Activated CD4-positive, alpha-beta memory T cell treated with anti-CD3 and anti-CD28 coated beads, Interleukin-2, amount 10 ng/mL, durations not matched to agents 7 days and 5 days (primary cell): ENCODE measurements at regions not wholly inside any gene's neighbourhood (a gene's known extent, or its start where the extent isn't known, plus 50 kb on each side); places are given as distances from the start of the nearest gene placed in this dataset.
"Not testable (repeated sequence)": the region's sequence is repeated elsewhere in the genome, so short reads cannot be mapped to it uniquely, and the experiment has no call there.

Source experiments
- CTCF ChIA-PET: fragments of 350-600 bp; sonication (Branson Sonifier 250); formaldehyde crosslinking; loops from one replicate; lab custom pipeline; 2021; ENCODE audit warnings: antibody characterized with exemption, inconsistent platforms; lab: Charles Lee
- POLR2A ChIA-PET: fragments of 350-600 bp; sonication (Branson Sonifier 250); formaldehyde crosslinking; loops from one replicate; lab custom pipeline; 2021; ENCODE audit warnings: antibody characterized with exemption; lab: Charles Lee
- DNase-seq: peaks from one replicate; pipeline ENCODE4 v3.0.0-alpha.2; 2020
- H3K27ac Mint-ChIP-seq: one replicate; pipeline ENCODE4 v1.8.0; 2021; ENCODE audit warnings: mild to moderate bottlenecking, mixed read lengths
- H3K27me3 Mint-ChIP-seq: one replicate; pipeline ENCODE4 v1.8.0; 2021; ENCODE audit warnings: mixed read lengths
- H3K36me3 Mint-ChIP-seq: one replicate; pipeline ENCODE4 v1.8.0; 2021; ENCODE audit warnings: low read depth, mixed read lengths
- H3K4me1 Mint-ChIP-seq: one replicate; pipeline ENCODE4 v1.8.0; 2021; ENCODE audit warnings: mixed read lengths
- H3K4me3 Mint-ChIP-seq: one replicate; pipeline ENCODE4 v1.8.0; 2021; ENCODE audit warnings: mild to moderate bottlenecking, mixed read lengths
- H3K9me3 Mint-ChIP-seq: one replicate; pipeline ENCODE4 v1.8.0; 2021; ENCODE audit warnings: mixed read lengths

DNA sequence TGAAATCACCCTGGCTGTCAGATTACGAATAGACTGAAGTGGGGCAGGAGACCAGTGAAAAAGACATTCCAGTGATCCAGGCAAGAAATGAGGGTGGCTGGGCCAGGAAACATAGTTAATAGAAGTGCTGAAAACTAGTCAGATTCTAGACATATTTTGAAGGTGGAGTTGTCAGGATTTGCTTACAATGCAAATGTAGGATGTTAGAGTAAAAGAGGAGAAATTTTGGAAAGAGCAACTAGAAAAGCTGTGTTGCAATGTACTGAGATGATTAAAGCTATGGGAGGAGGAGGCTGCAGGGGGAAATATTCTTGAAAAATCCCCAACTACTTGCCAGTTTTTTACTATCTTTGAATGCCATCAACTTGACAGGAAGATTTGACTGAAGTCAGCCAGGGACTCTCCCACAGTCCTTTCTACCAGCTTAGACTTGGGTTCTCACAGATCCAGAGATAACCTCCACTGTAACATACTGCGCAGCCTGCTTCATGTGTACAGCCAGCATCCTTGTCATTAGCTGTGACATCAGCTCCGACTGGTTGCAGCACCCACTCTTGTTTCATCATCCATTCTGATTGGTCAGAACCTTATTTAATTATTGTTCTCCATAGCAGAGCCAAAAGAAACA is 109.7 kb downstream of the TSEN15 start:
- peaks cover 2% of the 10 kb centered on the region for H3K36me3 Mint-ChIP-seq
- ChIA-PET POLR2A (no interaction called here), CTCF (interaction anchor here (1.1 kb wide), 1 partner anchor 245 kb away, joined by 3 read pairs; no protein-coding TSS in a partner anchor)
- no peak overlapping the region for H3K4me3 Mint-ChIP-seq
- peaks cover 5% of the 10 kb centered on the region for H3K9me3 Mint-ChIP-seq
- H3K27ac Mint-ChIP-seq: no peak overlapping the region
- DNase-seq: peak; percentile 51
- no peaks in the 10 kb centered on the region for H3K27me3 Mint-ChIP-seq
- H3K4me1 Mint-ChIP-seq: peaks cover 26% of the 10 kb centered on the region

DNA sequence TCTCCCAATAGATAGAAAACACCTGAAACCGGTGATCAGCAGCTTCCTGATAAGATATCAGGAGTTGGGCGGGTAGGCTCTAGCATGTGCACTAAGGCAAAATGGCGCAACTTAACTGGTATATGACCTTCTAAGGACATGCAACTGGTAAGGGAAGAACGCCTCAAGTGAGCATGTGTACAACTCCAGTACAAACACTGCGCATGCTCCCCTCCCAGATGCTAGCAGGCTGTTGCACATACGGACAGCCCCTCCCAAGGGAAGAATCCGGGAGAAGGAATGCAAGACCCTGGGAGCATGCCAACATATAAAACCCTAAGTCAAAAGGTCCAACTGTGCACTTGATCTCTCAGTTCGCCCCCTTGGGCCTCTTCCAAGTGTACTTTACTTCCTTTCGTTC is 110.8 kb downstream of the TSEN15 start:
- peaks cover 23% of the 10 kb centered on the region for H3K4me1 Mint-ChIP-seq
- no peaks in the 10 kb centered on the region for H3K27me3 Mint-ChIP-seq
- peaks cover 2% of the 10 kb centered on the region for H3K36me3 Mint-ChIP-seq
- ChIA-PET POLR2A (no interaction called here), CTCF (no interaction called here)
- no peak for DNase-seq
- peaks cover 5% of the 10 kb centered on the region for H3K9me3 Mint-ChIP-seq
- H3K4me3 Mint-ChIP-seq: no peak overlapping the region
- H3K27ac Mint-ChIP-seq: peak overlapping the region; percentile 65

DNA sequence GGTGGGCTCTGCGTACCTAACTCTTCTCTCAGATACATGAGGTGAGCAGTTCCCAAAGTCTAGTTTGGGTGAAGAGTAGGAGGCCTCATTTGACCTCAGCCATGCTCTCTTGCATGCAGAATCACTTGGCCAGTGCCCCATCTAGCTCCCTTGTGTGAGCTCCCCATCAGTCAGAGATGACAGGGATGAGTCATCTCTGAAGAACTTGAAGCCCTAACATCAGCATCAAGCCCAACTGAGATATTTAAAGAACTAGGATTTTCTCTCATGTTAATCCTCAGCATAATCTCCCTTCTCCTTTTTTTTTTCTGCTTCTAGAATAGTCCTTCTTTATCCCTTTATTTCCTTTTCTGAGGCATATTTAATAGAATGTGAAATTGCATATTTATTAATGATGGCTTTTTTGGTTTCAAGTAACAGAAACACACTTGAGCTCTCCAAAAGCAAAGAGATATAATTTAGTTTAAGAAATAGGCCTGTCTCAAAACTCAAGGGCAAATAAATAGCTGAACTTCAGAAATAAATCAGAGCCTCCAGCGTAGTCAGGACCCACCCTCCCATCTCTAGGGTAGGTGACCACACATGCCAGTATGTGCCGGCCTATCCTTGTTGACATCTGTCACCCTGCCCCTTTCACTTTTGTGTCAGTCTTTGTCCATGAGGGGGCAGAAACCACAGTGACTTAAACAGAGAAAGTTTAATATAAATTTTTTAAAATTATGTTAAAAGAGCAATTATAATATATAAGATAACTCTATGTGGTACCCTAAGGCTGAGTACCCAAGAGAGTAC is 112.3 kb downstream of the TSEN15 start:
- Mint-ChIP-seq H3K27ac (no peak overlapping the region), H3K4me1 (peaks cover 23% of the 10 kb centered on the region), H3K27me3 (no peaks in the 10 kb centered on the region), H3K9me3 (peaks cover 5% of the 10 kb centered on the region), H3K36me3 (peaks cover 2% of the 10 kb centered on the region), H3K4me3 (no peak overlapping the region)
- DNase-seq: peak; percentile 24
- POLR2A ChIA-PET: interaction anchor here (0.7 kb wide), 1 partner anchor 112 kb away, joined by 3 read pairs; no protein-coding TSS in a partner anchor
- CTCF ChIA-PET: interaction anchor here (1.1 kb wide), 1 partner anchor 500 kb away, joined by 3 read pairs; no protein-coding TSS in a partner anchor

DNA sequence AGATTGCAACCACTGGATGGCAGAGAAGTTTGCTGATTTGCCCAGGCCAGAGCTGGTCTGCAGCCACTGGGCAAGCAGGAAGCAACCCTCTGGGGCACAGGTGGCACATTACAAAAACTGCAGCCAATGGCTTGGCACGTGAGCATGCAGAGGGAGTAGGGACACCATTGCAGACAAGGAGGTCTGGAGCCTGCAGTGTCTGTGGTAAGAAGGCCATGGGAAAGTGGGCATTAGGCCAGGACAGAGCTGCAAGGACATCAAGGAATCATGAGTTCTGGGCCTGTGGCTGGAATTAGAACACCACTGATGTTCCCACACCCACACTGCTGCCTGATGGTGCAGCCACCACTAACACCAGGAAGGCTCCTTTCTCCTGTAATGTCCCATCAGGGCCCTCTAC is 113.0 kb downstream of the TSEN15 start:
- Mint-ChIP-seq H3K27me3 (peaks cover 1% of the 10 kb centered on the region), H3K36me3 (peaks cover 4% of the 10 kb centered on the region), H3K4me3 (no peak overlapping the region), H3K9me3 (peaks cover 8% of the 10 kb centered on the region), H3K27ac (no peak overlapping the region), H3K4me1 (peaks cover 23% of the 10 kb centered on the region)
- ChIA-PET POLR2A (interaction anchor here (0.7 kb wide), 1 partner anchor 112 kb away, joined by 3 read pairs; no protein-coding TSS in a partner anchor), CTCF (no interaction called here)
- DNase-seq: no peak

DNA sequence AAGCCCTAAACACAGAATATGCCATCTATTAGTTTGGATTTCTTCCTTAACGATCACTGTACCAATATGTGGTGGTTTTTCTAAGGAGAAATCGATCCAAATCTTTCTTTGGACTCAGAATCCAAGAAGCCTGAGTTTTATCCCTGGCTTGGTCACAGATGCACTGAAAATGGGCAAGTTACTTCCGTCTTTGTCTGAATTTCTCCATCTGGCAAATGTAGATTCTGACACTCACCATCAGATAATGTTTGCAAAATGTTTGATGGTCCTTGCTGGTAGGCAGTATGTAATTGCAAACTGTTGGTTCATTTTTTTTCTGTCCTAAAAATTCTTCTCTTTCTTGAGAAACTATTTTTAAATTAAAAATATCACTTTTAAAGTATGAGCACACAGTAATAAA is 115.0 kb downstream of the TSEN15 start:
- Mint-ChIP-seq H3K9me3 (peaks cover 8% of the 10 kb centered on the region), H3K4me1 (peaks cover 23% of the 10 kb centered on the region), H3K4me3 (no peak overlapping the region), H3K36me3 (peaks cover 4% of the 10 kb centered on the region), H3K27me3 (peaks cover 1% of the 10 kb centered on the region), H3K27ac (no peak overlapping the region)
- no peak for DNase-seq
- ChIA-PET POLR2A (no interaction called here), CTCF (no interaction called here)

DNA sequence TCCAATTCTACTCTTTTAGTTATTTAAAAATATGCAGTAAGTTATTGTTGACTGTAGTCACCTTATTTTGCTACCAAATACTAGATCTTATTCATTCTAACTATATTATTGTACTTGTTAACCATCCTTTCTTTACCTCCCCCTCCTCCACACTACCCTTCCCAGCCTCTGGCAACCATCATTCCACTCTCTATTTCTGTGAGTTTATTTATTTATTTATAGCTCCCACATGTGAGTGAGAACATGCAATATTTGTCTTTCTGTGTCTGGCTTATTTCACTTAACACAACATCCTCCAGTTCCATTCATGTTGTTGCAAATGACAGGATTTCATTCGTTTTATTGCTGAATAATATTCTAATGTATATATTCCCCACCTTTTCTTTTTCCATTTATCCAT is 115.8 kb downstream of the TSEN15 start:
- H3K4me3 Mint-ChIP-seq: no peak overlapping the region
- H3K36me3 Mint-ChIP-seq: peaks cover 4% of the 10 kb centered on the region
- CTCF ChIA-PET: no interaction called here
- DNase-seq: no peak
- H3K9me3 Mint-ChIP-seq: peaks cover 8% of the 10 kb centered on the region
- H3K27ac Mint-ChIP-seq: no peak overlapping the region
- POLR2A ChIA-PET: no interaction called here
- H3K4me1 Mint-ChIP-seq: peaks cover 23% of the 10 kb centered on the region
- H3K27me3 Mint-ChIP-seq: peaks cover 1% of the 10 kb centered on the region

DNA sequence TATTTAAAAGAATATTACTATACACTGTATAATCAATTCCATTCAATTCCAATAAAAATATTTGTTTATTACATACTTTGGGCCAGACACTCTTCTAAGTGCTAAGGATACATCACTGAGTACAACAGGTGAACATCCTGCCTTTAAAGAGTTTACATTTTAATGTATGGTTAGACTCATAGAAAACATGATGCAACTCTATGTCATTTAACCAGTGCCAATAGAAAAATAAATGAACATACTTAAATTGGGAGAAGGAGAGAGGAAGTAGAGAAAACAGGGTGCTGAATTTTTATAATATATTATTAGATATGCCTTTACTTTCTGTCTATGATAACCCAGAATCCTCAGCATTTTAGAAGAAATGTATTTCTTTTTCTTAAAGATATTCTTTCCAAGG is 119.2 kb downstream of the TSEN15 start:
- CTCF ChIA-PET: no interaction called here
- H3K27me3 Mint-ChIP-seq: peaks cover 1% of the 10 kb centered on the region
- H3K4me3 Mint-ChIP-seq: no peak overlapping the region
- no peak for DNase-seq
- H3K9me3 Mint-ChIP-seq: peaks cover 4% of the 10 kb centered on the region
- POLR2A ChIA-PET: no interaction called here
- H3K4me1 Mint-ChIP-seq: peaks cover 1% of the 10 kb centered on the region
- peaks cover 2% of the 10 kb centered on the region for H3K36me3 Mint-ChIP-seq
- no peak overlapping the region for H3K27ac Mint-ChIP-seq

DNA sequence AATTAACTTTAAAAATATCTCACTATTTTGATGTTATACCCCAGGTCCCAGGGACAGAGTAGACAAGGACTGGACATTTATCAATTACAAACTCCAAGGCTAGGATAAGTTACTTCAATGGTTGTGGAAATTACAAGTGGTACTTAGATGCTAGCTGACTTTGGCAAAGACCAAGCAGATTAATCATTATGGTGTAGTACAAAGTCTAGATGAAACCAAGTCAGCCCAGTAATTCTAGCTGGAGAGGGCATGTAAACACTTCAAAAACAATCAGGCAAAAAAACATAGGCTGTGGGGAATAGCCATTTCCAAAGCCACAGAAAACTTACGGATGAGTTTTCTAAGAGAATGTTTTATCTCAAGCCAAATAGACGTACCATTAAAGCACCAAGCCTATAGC is 124.5 kb downstream of the TSEN15 start:
- Mint-ChIP-seq H3K27me3 (no peaks in the 10 kb centered on the region), H3K4me3 (no peak overlapping the region), H3K27ac (no peak overlapping the region), H3K4me1 (no peaks in the 10 kb centered on the region), H3K9me3 (no peaks in the 10 kb centered on the region), H3K36me3 (no peaks in the 10 kb centered on the region)
- no peak for DNase-seq
- ChIA-PET CTCF (no interaction called here), POLR2A (no interaction called here)

DNA sequence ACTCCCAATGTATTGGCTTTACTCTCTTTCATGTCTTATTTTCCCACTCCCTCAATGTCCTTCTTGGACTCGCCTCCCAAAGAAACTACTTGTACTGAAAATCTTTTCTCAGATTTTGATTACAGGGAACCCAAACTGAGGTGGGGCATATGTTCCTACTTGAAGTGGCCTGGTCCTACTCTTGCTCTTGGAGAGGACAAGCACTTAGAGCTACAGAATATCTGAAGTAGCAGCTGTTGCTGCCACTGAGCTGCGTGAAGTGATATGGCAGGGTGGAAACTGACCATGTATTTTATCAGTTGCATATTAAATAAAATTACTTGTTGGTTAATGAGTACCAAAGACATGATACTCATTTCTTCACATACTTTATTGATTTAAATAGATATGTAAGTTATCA is 129.5 kb downstream of the TSEN15 start:
- CTCF ChIA-PET: no interaction called here
- POLR2A ChIA-PET: no interaction called here
- peaks cover 7% of the 10 kb centered on the region for H3K27me3 Mint-ChIP-seq
- DNase-seq: no peak
- H3K4me3 Mint-ChIP-seq: no peak overlapping the region
- H3K4me1 Mint-ChIP-seq: no peaks in the 10 kb centered on the region
- no peaks in the 10 kb centered on the region for H3K36me3 Mint-ChIP-seq
- no peaks in the 10 kb centered on the region for H3K9me3 Mint-ChIP-seq
- no peak overlapping the region for H3K27ac Mint-ChIP-seq

DNA sequence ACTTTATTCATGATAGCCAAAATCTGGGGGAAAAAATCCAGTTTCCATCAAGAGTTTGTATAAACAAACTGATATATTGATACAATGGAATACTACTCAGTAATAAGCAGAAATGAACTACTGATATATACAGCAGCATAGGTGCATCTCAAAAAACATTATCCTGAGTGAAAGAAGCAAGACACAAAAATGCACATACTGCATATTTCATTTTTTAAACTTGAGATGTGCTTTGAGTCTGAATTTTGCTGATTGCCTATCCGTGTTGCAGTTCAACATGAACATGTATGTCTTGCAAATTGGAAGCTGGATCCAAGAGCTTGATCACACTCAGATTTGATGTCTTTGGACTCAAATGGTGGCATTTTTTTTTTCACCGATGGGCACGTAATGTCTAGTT is 132.4 kb downstream of the TSEN15 start:
- no peak overlapping the region for H3K27ac Mint-ChIP-seq
- H3K4me1 Mint-ChIP-seq: no peaks in the 10 kb centered on the region
- no peaks in the 10 kb centered on the region for H3K36me3 Mint-ChIP-seq
- H3K4me3 Mint-ChIP-seq: no peak overlapping the region
- ChIA-PET POLR2A (no interaction called here), CTCF (no interaction called here)
- H3K9me3 Mint-ChIP-seq: no peaks in the 10 kb centered on the region
- no peak for DNase-seq
- peaks cover 9% of the 10 kb centered on the region for H3K27me3 Mint-ChIP-seq

DNA sequence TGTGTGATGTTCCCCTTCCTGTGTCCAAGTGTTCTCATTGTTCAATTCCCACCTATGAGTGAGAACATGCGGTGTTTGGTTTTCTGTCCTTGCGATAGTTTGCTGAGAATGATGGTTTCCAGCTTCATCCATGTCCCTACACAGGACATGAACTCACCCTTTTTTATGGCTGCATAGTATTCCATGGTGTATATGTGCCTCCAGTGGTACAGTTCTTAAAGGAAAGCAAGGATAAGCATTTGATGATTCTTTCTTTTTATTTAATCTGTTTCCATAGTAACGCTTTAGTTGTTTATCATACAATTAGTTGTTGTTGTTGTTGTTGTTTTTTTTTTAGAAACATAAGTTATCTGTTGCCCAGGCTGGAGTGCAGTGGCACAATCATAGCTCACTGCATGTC is 133.1 kb downstream of the TSEN15 start:
- POLR2A ChIA-PET, DNase-seq, H3K4me1 Mint-ChIP-seq, H3K36me3 Mint-ChIP-seq, H3K9me3 Mint-ChIP-seq, CTCF ChIA-PET, H3K4me3 Mint-ChIP-seq, H3K27ac Mint-ChIP-seq: not testable (repeated sequence)
- peaks cover 14% of the 10 kb centered on the region for H3K27me3 Mint-ChIP-seq

DNA sequence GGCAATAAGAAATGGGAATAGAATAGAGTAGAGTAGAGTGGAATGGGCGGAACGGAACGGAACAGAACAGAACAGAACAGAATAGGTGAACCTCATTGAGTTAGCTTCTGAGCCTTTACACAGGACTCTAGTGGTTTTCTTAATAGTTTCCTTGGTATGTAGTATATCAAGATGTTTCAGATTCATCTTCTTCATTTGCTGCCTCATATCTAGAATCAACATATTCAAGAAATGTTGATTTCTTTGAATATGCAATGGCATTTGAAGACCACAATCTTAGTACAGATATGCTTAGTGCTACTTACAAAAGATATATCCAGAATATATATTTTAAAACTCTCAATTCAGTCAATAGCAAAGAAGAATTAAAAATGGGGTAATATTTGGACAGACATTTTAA is 133.8 kb downstream of the TSEN15 start:
- ChIA-PET CTCF (no interaction called here), POLR2A (no interaction called here)
- H3K9me3 Mint-ChIP-seq: no peaks in the 10 kb centered on the region
- H3K4me3 Mint-ChIP-seq: no peak overlapping the region
- no peak overlapping the region for H3K27ac Mint-ChIP-seq
- peaks cover 17% of the 10 kb centered on the region for H3K27me3 Mint-ChIP-seq
- no peaks in the 10 kb centered on the region for H3K36me3 Mint-ChIP-seq
- H3K4me1 Mint-ChIP-seq: no peaks in the 10 kb centered on the region
- DNase-seq: no peak

DNA sequence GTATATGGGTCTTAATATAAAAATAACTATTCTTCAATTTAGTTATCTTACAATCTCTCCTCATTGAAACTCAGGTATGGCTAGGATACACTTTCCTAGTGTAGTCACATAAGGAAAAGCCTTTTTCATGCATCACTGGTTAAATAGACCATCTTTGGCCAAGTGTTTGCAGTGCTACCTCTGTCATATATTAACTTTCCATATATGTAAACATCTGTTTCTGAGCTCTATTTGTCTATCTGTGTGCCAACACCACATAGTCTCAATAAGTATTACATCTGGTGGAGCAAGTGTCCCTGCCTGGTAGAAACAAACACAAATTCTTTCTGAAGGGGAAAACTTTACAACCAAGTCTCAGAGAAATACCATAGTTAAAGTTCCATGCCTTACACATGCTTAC is 134.6 kb downstream of the TSEN15 start:
- no peak overlapping the region for H3K4me3 Mint-ChIP-seq
- ChIA-PET CTCF (no interaction called here), POLR2A (no interaction called here)
- H3K9me3 Mint-ChIP-seq: no peaks in the 10 kb centered on the region
- peaks cover 23% of the 10 kb centered on the region for H3K27me3 Mint-ChIP-seq
- no peaks in the 10 kb centered on the region for H3K36me3 Mint-ChIP-seq
- no peaks in the 10 kb centered on the region for H3K4me1 Mint-ChIP-seq
- no peak for DNase-seq
- H3K27ac Mint-ChIP-seq: no peak overlapping the region

DNA sequence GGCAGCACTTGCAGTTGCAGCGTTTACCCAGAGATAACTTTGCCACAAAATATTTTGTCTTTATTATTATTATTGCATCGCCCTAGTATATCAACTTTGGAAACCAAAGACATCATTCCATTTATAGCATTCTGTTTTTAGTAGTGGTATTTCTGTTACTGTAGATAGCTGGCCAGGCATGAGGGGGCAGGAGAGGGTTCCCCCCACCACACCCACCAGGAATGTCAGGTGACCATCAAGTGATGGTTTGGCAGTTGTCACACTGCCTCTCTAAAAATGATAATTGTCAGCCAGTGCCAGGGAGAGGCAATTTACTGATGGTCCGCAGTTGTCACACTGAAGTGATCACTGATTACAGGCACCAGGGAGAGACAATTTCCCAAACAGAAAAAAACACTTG is 135.6 kb downstream of the TSEN15 start:
- ChIA-PET POLR2A (no interaction called here), CTCF (no interaction called here)
- Mint-ChIP-seq H3K27me3 (peaks cover 23% of the 10 kb centered on the region), H3K27ac (no peak overlapping the region), H3K4me1 (no peaks in the 10 kb centered on the region), H3K4me3 (no peak overlapping the region), H3K36me3 (no peaks in the 10 kb centered on the region), H3K9me3 (no peaks in the 10 kb centered on the region)
- no peak for DNase-seq
